Esophagus muscularis mucosa (tissue), 4 donors: ENCODE measurements at regions not wholly inside any gene's neighbourhood (a gene's known extent, or its start where the extent isn't known, plus 50 kb on each side); places are given as distances from the start of the nearest gene placed in this dataset.

Experiments used
- CTCF ChIP-seq, 3 experiments: fragments of 200-600 bp in 2 of 3; fragments of 450-650 bp in 1 of 3; sonication (generic) in 2 of 3; IDR thresholded peaks; one replicate each; pipeline ENCODE4 v1.5.1; 2017 to 2019; ENCODE audit warnings: antibody characterized with exemption in 3 of 3, mild to moderate bottlenecking in 2 of 3, moderate library complexity in 1 of 3
- EP300 ChIP-seq: sonication (generic); formaldehyde crosslinking; IDR thresholded peaks from one replicate; pipeline ENCODE4 v1.6.1; 2017; ENCODE audit warnings: antibody characterized with exemption
- POLR2A ChIP-seq: fragments of 450-650 bp; IDR thresholded peaks from one replicate; pipeline ENCODE4 v1.6.1; 2017; ENCODE audit warnings: antibody characterized with exemption, moderate library complexity, mild to moderate bottlenecking, low read depth
- POLR2AphosphoS5 ChIP-seq, 2 donors: sonication (generic); formaldehyde crosslinking; IDR thresholded peaks; one replicate each; pipeline ENCODE4 v1.6.1; 2017; ENCODE audit warnings: antibody characterized with exemption in 2 of 2

GRCh38 chr17:74128456-74129211 is 74.8 kb upstream of the RPL38 start:
- TF ChIP-seq CTCF (IDR thresholded peaks at IDR 0.05): no peak
- no peak for TF ChIP-seq EP300
- TF ChIP-seq POLR2AphosphoS5 (IDR thresholded peaks at IDR 0.05): no peak
- TF ChIP-seq POLR2A: no peak
